ENCODE measurements at regions not wholly inside any gene's neighbourhood (a gene's known extent, or its start where the extent isn't known, plus 50 kb on each side); places are given as distances from the start of the nearest gene placed in this dataset.

GRCh38 chr9:107188376-107188775 lies 94.7 kb upstream of the RAD23B start:
- intact Hi-C loops (cut with DNase I): no loop called here
- DNase-seq (ENCODE audit: low spot score): no peak

DNA sequence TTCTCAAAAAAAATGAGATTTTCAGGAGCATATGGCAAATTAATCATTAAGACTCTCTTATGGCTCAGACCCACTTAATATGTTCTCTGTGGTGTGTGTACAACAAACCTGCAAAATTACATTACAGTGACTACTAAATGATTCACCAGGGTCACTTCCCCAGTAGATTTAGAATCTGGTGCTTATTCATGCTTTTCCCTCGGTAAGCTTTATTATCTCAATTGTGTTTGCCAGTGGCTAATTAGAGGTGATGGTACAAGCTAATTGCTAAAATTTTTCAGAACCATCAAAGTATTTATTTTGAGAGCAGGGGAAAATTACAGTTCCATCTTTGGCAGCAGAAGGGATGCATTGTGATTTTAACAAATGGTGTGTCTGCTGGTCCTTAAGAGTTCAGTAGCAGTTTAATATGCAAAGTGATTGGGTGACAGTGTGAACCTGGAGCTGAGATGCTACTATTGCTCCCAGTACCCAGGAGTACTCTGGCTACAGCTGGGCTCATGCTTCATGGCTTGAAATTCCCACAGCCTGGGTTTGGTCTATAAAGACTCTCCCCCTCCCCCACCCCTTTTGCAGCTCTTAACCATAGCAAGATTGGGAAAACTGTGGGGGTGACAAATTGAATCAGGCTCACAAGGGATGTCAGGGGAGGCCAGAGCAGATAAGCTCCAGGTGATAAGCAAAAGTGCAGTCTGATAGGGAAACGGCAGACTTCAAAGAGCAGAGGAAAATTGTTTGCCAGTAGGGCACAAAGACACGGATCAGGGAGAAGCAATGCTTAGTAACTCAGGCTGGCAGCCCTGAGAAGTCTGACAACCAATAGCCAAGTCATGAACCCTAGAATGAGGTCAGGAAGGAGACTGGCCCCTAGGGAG lies 92.8 kb upstream of the RAD23B start:
- intact Hi-C loops (cut with DNase I): no loop called here
- DNase-seq (ENCODE audit: low spot score): no peak

DNA sequence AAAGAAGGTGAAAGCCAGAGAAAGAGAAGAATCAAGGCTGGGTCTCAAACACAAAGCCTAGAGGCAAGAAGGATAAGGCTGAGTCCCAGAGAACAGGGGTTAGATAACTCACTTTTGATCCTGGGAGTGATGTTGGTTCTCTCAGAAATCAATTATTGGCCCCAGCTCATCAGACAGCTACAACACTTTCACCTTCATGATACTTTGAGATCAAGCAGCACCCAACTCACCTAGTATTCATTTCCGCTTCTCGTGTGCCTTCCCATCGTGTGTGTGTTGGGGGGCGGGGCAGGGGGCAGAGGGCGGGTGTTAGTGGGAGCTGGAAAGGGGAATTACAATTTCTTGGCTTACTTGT lies 92.2 kb upstream of the RAD23B start:
- intact Hi-C loops (cut with DNase I): no loop called here
- no peak for DNase-seq (ENCODE audit: low spot score)

GRCh38 chr9:107193251-107193650 lies 89.8 kb upstream of the RAD23B start:
- no peak for DNase-seq (ENCODE audit: low spot score)
- intact Hi-C loops (cut with DNase I): no loop called here

DNA sequence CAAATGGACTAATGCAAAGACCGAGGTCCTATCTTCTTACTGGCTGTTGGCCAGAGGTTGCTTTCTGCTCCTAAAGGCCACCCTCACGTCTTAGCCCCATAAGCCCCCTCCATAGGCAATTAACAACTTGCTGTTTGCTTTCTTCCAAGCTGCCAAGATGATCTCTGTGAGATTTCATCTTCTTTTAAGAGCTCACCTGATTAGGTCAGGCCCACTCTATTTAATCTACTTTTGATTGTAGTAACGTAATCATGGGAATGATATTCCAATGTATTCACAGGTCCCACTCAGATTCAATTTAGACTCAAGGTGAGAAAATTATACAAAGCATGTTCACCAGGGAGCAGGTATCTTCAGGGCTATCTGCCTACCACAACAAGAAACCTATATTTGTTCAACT lies 84.4 kb upstream of the RAD23B start:
- intact Hi-C loops (cut with DNase I): no loop called here
- no peak for DNase-seq (ENCODE audit: low spot score)

DNA sequence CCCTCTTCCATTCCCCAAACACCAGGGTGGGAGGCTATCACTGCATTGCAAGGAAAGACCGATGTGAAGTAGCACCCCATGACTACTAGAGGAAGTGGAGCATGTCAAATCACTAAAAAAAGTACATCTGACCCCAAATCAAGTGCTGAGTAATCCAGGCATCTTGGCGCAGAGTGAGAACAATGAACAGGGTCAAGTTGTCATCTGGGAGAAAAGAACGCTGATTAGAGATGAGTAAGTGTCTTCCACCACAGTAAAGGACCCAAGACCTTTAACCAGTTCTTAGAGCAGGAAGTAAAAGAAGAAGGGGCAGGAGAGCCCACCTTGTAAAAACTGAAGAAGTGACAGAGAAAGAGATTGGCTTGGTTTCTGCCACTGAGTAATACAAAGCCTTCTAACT lies 75.0 kb upstream of the RAD23B start:
- DNase-seq (ENCODE audit: low spot score): no peak
- intact Hi-C loops (cut with DNase I): no loop called here

- intact Hi-C loops (cut with DNase I): no loop called here
- no peak for DNase-seq (ENCODE audit: low spot score)
Observed at GRCh38 chr9:107210775-107211174, 72.3 kb upstream of the RAD23B start.

GRCh38 chr9:107211284-107211923 lies 71.7 kb upstream of the RAD23B start:
- DNase-seq (ENCODE audit: low spot score): no peak
- intact Hi-C loops (cut with DNase I): no loop called here

GRCh38 chr9:107212613-107213012 lies 70.5 kb upstream of the RAD23B start:
- intact Hi-C loops (cut with DNase I): no loop called here

GRCh38 chr9:107213080-107213479 lies 70.0 kb upstream of the RAD23B start:
- intact Hi-C loops (cut with DNase I): no loop called here
- no peak for DNase-seq (ENCODE audit: low spot score)

More at GRCh38 chr9:107212613-107213012, 70.5 kb upstream of the RAD23B start:
- DNase-seq (ENCODE audit: low spot score): no peak

DNA sequence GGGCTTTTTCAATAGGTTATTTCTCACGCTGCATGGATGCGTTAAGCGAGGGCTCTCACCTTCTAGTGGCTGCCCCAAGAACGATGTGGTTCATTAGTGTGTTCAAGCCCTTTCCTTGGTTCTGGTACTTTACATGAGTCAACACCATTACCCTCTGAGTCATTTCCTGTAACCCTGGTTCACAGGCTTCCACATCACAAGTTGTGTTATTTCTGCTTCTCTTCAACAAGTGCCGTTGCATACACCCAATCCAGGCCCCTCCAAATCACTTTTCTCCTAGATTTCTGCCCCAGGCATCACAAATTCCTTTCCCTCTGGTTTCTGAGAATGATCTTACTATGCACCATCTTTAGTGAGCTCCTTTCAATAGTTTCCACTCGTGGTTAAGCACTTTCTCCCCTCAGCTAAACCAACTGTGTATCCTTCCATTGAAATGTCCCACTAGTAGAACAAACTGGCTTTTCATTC lies 69.5 kb upstream of the RAD23B start:
- no peak for DNase-seq (ENCODE audit: low spot score)
- intact Hi-C loops (cut with DNase I): no loop called here

- no peak for DNase-seq (ENCODE audit: low spot score)
- intact Hi-C loops (cut with DNase I): no loop called here
Observed at GRCh38 chr9:107214381-107214780, 68.7 kb upstream of the RAD23B start.

GRCh38 chr9:107214915-107215314 lies 68.2 kb upstream of the RAD23B start:
- DNase-seq (ENCODE audit: low spot score): no peak
- intact Hi-C loops (cut with DNase I): no loop called here

GRCh38 chr9:107215381-107215780 lies 67.7 kb upstream of the RAD23B start:
- no peak for DNase-seq (ENCODE audit: low spot score)

DNA sequence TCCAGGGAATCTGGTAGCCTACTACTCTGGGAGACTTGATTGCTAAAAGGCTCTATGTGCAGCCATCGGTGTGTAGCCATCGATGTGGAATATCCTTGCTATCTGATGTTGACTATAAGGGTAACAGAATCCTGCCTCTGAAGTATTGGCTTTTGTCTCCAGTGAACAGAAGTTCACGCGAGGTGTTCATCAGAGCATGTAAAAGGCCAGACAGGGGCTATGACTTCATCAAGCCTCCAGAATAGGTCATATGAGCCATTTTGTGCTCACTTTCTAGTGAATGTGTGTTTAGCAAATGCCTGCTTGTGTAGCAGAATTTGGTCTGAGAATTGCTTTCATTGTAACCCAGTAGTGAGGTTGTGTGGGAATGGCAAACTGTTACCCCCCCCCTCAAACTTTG lies 66.8 kb upstream of the RAD23B start:
- DNase-seq (ENCODE audit: low spot score): no peak
- intact Hi-C loops (cut with DNase I): no loop called here

More at GRCh38 chr9:107215381-107215780, 67.7 kb upstream of the RAD23B start:
- intact Hi-C loops (cut with DNase I): no loop called here

GRCh38 chr9:107218829-107219485 lies 64.1 kb upstream of the RAD23B start:
- intact Hi-C loops (cut with DNase I): no loop called here
- no peak for DNase-seq (ENCODE audit: low spot score)

DNA sequence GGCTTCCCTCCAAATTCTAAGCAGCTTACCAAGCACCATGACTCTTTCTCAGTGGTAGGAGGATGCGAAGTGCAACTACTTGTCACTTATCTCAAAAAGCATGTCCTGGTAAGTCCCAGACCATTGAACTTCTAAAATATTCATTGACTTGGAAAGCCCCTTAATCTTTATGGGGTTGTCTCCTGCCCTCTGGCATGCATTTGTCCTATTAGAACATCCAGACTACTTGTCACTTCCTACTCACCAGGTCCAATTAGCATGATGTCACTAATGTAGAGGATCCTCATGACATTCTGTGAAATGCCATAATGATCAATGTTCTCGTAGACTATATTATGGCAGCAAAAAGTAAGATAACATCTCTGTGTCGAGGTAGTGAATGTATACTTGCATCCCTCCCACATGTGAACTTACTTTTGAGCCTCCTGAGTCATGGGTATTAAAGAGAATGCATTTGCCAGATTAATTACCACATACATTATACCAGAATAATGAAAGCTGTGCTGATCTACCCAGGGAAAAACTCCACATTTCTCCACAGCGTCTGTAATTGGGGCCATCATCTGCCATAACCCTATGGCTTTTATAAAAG lies 63.5 kb upstream of the RAD23B start:
- DNase-seq (ENCODE audit: low spot score): no peak
- intact Hi-C loops (cut with DNase I): no loop called here

GRCh38 chr9:107221321-107221720 lies 61.8 kb upstream of the RAD23B start:
- DNase-seq (ENCODE audit: low spot score): no peak
- intact Hi-C loops (cut with DNase I): no loop called here

DNA sequence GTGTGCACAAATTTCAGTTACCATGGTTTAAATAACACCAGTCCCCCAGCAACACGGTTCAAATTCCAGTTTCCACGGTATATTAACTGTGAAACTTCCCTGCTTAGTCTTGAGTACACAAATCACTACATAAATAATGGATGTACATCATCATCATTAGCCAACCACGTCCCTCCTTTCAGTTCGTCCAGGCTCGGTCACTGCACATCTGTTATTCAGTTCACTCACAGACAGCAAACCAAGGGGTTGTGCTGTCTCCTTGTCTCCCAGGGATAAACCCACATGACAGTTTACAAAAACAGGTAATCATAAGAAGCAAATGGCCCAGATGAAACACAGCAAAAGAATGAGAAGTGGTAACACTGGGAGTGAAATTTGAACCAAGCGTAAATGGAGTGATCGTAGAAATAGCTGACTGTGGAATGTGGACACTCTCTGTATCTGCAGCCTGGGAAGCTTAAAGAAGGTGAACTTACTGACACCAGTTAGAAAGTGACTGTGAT lies 61.0 kb upstream of the RAD23B start:
- intact Hi-C loops (cut with DNase I): no loop called here

DNA sequence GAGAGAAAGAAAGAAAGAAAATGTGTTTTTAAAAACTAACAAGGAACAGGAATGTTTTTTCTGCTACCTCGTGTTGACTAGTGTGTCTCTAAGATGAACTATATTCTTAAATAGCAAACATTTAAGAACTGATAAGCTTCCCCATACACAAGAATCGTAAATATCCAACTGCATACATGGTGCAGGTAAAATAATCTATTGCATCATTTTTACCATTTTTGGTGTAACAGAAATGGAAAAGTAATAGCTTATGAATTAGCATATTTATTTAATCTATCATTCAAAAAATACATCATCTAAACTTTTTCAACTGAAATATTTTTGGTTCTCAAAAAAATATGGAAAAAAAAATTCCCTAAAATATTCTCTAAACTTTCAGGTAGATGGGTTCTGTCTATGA lies 59.7 kb upstream of the RAD23B start:
- intact Hi-C loops (cut with DNase I): no loop called here
- no peak for DNase-seq (ENCODE audit: low spot score)

More for the DNA sequence above, 61.0 kb upstream of the RAD23B start:
- DNase-seq (ENCODE audit: low spot score): no peak
